Right lobe of liver (tissue), 6 donors: ENCODE measurements at regions not wholly inside any gene's neighbourhood (a gene's known extent, or its start where the extent isn't known, plus 50 kb on each side); places are given as distances from the start of the nearest gene placed in this dataset.

Experiments used
- ATAC-seq, 4 donors: fragments of 200-7000 bp; cut with Tn5 transposase; one replicate each; pipeline ENCODE4 v1.9.1; 2020; ENCODE audit warnings: mild to moderate bottlenecking in 4 of 4, moderate library complexity in 4 of 4
- DNase-seq, 3 donors: peaks; one replicate each; pipeline ENCODE4 v3.0.0-alpha.2; 2020
- H3K27ac ChIP-seq, 3 donors: fragments of 200-600 bp; one replicate each; pipeline ENCODE4 v1.8.0; 2022
- H3K27me3 ChIP-seq, 2 donors: fragments of 200-600 bp; one replicate each; pipeline ENCODE4 v1.8.0; 2022
- H3K36me3 ChIP-seq, 4 donors: fragments of 200-600 bp; sonication (generic) in 1 of 4; one replicate each; pipeline versions ENCODE4 v1.5.1 to v1.8.0; 2017 to 2022; ENCODE audit warnings: control low read depth in 1 of 4
- H3K4me1 ChIP-seq, 4 donors: fragments of 200-600 bp; sonication (generic) in 1 of 4; one replicate each; pipeline versions ENCODE4 v1.5.1 to v1.8.0; 2017 to 2022; ENCODE audit warnings: control low read depth in 1 of 4
- H3K4me3 ChIP-seq, 3 donors: fragments of 200-600 bp; one replicate each; pipeline ENCODE4 v1.8.0; 2022
- H3K9me3 ChIP-seq, 4 donors: fragments of 200-600 bp; sonication (generic) in 1 of 4; one replicate each; pipeline versions ENCODE4 v1.5.1 to v1.8.0; 2017 to 2022; ENCODE audit warnings: control low read depth in 1 of 4
- CTCF ChIP-seq, 4 donors: fragments of 200-600 bp in 3 of 4; fragments of 450-650 bp in 1 of 4; IDR thresholded peaks; one replicate each; pipeline versions ENCODE4 v1.5.1 to v1.8.0; 2016 to 2022; ENCODE audit warnings: antibody characterized with exemption in 4 of 4, mild to moderate bottlenecking in 2 of 4
- POLR2A ChIP-seq: fragments of 450-650 bp; IDR thresholded peaks from one replicate; pipeline ENCODE4 v1.6.1; 2017; ENCODE audit warnings: antibody characterized with exemption, mild to moderate bottlenecking
- WGBS: methylation state at CpG from one replicate; pipeline ENCODE4 v1.1.6; 2018; ENCODE audit warnings: low coverage, low lambda C conversion rate; ENCODE audit not compliant: insufficient coverage; ENCODE audit errors: missing lambda C conversion rate; 5-methylcytosine and 5-hydroxymethylcytosine counted together
- intact Hi-C, 2 donors: fragments of 100-400 bp; cut with DNase I; formaldehyde crosslinking; loops; one replicate each; pipeline versions ENCODE4 v1.11.2 to v1.14.1; 2022
- donor health status: DM: no; HTN: yes; CAD: no.
- donor health status: DM: no; HTN: no; CAD: no.
- donor health status: DM: no; HTN: no; CAD: no.
- donor health status: DM: no; HTN: yes; CAD: no.
- donor health status: DM: no; HTN: yes; CAD: no.

DNA sequence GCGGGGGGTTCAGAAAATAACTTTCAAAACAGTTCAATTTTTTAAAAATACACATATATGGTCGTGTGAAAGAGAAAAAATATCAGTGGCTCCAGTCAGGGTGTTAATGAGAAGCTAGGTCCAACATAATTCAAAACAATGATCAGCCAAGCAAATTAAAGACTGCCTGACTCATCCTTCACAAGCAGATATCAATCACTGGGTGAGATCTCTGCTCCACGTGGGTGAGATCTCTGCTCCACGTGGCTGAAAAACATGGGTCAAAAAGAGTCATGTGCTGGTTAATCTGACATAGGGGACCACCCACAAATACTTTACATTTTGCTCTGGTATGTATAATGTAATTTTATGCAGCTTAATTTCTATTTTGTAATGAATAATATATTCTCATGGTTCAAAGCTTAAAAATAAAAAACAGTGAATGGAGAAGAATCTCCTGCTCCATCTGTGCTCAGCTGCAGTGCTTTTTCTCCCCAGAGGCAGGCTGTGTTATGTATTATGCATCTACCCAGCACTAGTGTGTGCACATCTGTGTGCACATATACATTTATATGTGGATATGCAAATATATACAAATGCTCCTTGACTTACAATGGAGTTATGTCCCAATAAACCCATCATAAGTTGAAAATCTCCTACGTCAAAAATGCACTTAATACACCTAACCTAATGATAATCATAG is 93.1 kb upstream of the S1PR3 start:
- Histone ChIP-seq H3K9me3 (no peaks in the 10 kb centered on the region), H3K4me1 (no peaks in the 10 kb centered on the region), H3K4me3 (no peak overlapping the region), H3K36me3 (no peaks in the 10 kb centered on the region), H3K27ac (no peak overlapping the region), H3K27me3 (no peaks in the 10 kb centered on the region)
- DNase-seq (no peak), ATAC-seq (no peak)
- WGBS: 26% methylated on average over 5 of the region's 5 CpGs
- no peak for TF ChIP-seq POLR2A
- TF ChIP-seq CTCF (IDR thresholded peaks at IDR 0.05): no peak
- intact Hi-C loops: no loop called here

GRCh38 chr9:88905506-88905905 is 85.8 kb upstream of the S1PR3 start:
- intact Hi-C loops: no loop called here
- ATAC-seq (no peak), DNase-seq (no peak)
- H3K9me3 ChIP-seq: no peaks in the 10 kb centered on the region
- no peaks in the 10 kb centered on the region for H3K36me3 ChIP-seq
- TF ChIP-seq CTCF (IDR thresholded peaks at IDR 0.05) (no peak), POLR2A (no peak)
- H3K27ac ChIP-seq: no peak overlapping the region
- no peak overlapping the region for H3K4me3 ChIP-seq
- no peaks in the 10 kb centered on the region for H3K4me1 ChIP-seq
- 71% methylated on average over 2 of the region's 2 CpGs for WGBS
- H3K27me3 ChIP-seq: no peaks in the 10 kb centered on the region

GRCh38 chr9:88915916-88916315 is 75.4 kb upstream of the S1PR3 start:
- no peak overlapping the region for H3K27ac ChIP-seq
- intact Hi-C loops: no loop called here
- WGBS: 71% methylated on average over 2 of the region's 2 CpGs
- H3K9me3 ChIP-seq: no peaks in the 10 kb centered on the region
- H3K36me3 ChIP-seq: no peaks in the 10 kb centered on the region
- peak in 1 of 4 donors; percentile 14 for ATAC-seq
- H3K27me3 ChIP-seq: no peaks in the 10 kb centered on the region
- no peak for TF ChIP-seq CTCF (IDR thresholded peaks at IDR 0.05)
- no peak for TF ChIP-seq POLR2A
- DNase-seq: no peak
- H3K4me3 ChIP-seq: no peak overlapping the region
- H3K4me1 ChIP-seq: peaks cover 0 to 14% (median 0%) of the 10 kb centered on the region in 4 donors

DNA sequence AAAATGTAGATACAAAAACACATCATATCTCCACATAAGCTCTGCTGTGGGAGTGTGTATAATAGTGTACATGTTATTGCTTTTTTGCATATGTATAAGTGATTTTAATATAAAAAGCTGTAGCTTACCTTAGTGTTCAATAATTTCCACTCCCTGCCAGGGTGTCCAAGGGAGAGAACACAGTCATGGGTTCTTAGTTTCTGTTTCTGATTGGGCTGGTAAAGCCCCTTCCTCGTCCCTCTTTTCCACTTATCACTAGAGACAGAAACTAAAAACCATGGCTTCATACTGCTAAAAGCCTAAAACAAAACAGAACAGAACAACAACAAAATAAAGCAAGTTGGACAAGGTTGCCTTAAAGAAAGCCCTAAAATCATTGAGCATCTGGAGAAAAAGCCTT is 74.4 kb upstream of the S1PR3 start:
- Histone ChIP-seq H3K36me3 (no peaks in the 10 kb centered on the region), H3K9me3 (no peaks in the 10 kb centered on the region), H3K27ac (no peak overlapping the region), H3K4me3 (no peak overlapping the region), H3K27me3 (no peaks in the 10 kb centered on the region), H3K4me1 (peaks cover 0 to 14% (median 0%) of the 10 kb centered on the region in 4 donors)
- TF ChIP-seq CTCF (IDR thresholded peaks at IDR 0.05): no peak
- TF ChIP-seq POLR2A: no peak
- 0% methylated on average over 1 of the region's 1 CpG for WGBS
- intact Hi-C loops: no loop called here
- DNase-seq (no peak), ATAC-seq (no peak)
